Cerebellar cortex (tissue), 1 donor: ENCODE measurements at regions not wholly inside any gene's neighbourhood (a gene's known extent, or its start where the extent isn't known, plus 50 kb on each side); places are given as distances from the start of the nearest gene placed in this dataset.
"Not testable (repeated sequence)": the region's sequence is repeated elsewhere in the genome, so short reads cannot be mapped to it uniquely, and the experiment has no call there.

Experiments
- DNase-seq: peaks from one replicate; pipeline ENCODE4 v3.0.0-alpha.2; 2015; ENCODE audit warnings: low spot score

DNA sequence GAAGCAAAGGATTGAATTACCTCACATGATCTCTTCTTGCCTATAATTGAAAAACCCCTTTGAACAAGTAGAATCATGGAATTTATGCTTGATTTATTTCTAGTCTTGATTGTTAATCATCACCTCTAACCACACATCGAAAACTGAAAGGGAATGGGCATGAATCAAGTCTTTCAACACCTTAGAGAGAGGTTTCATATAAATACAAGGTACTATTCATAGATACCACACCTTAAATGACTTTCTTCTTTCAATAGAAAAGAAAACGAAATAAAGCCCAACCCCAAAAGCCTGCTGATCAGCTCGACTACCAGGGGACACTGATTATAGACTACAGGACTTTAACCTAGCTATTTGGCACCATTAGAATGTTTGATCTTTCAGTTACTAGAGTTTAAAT is 128.6 kb upstream of the PTPRZ1 start:
- no peak for DNase-seq

DNA sequence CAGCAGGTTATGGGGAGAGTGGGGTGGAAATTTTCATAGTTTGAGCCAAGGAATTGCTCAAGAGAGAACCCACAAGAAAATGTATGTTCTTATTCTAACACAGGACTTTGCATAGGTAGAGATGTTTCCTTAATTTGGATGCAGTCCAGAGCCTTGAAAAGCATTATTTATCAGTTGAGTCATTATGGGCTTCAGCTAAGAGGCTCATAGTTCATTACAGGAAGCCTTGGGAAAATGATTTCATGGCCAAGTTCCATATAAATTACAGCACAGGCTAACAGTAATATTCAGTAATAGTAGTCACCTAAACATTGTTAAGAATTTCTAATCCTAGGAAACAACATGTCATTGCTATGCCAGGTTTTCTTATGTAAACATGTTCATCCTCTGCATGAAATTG is 131.1 kb upstream of the PTPRZ1 start:
- no peak for DNase-seq

DNA sequence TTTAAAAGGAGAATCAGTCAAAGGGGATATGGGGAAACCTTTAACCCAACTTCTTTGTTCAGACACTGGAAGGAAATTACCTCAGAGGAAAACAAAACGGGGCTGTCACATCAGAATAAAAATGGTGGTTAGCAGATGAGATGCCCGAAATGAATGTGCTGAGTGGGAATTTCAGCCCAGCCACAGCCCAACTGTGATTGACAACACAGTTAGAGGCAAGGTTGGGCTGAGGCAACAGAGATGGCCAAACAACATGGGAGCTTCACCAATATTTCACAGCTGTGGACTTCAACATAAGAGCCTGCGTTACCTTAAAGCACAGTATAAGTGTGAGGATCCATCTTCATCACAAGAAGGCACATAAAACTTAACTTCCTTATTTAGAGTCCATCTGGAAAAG is 133.5 kb upstream of the PTPRZ1 start:
- DNase-seq: no peak

DNA sequence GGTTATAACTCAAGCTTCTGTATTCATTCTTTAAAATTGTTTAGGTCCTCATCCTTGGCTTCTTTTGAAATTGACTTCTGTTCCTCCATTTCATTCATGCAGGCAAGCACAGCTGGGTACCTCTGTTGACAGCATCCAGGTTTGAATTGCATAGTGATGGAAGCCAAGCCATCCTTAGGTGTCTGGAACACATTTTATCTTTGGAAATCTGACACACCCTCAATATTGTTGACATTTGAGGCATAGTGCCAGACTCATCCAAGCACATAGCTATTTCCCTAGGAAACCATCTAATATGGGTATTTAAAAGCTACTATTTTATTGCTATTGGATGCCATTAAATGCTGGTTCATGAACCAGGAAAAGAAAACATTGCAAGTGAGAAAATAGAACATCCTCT is 142.1 kb upstream of the PTPRZ1 start:
- no peak for DNase-seq

DNA sequence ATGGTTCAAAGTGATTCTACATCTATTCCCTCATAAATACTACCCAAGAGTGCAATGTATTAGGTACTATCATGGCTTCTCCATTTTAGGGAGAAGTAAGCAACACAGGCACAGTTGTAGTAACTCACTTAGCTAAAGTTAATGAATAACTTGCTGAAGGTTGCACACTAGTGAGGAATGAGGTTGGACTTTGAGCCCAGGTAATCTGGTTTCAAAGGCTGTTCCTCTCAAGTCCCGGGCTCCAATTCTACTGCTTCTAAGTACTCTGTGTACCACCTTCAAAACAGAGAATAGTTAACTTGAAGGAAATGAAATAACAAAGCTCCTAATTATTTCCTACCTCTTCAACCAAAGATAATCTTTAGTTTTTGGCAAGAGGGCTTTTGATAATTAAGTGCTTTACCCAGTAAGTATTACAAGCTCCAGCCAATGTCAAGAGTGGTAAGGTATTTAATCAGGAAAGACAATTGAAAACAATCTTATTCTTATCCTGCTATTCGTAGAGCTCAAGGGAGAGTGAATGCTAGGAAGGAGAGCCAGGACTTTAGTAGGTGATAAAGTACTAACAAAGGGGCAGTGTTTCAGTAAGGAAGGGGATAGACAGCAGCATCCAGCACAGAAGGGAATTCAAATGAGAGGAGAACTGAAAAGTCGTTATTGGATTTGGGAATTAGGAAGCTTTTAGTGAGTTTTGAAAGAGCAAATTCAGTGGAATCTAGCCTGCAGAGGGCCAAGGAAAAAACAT is 158.2 kb upstream of the PTPRZ1 start:
- no peak for DNase-seq

DNA sequence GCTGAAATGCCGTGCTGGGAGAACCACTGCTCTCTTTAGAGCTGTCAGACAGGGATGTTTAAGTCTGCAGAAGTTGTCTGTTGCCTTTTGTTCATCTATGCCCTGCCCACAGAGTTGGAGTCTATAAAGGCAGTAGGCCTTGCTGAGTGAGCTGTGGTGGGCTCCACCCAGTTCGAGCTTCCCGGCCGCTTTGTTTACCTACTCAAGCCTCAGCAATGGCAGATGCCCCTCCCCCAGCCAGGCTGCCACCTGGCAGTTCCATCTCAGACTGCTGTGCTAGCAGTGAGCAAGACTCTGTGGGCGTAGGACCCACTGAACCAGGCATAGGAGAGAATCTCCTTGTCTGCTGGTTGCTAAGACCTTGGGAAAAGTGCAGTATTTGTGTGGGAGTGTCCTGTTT is 160.0 kb upstream of the PTPRZ1 start:
- not testable (repeated sequence) for DNase-seq

DNA sequence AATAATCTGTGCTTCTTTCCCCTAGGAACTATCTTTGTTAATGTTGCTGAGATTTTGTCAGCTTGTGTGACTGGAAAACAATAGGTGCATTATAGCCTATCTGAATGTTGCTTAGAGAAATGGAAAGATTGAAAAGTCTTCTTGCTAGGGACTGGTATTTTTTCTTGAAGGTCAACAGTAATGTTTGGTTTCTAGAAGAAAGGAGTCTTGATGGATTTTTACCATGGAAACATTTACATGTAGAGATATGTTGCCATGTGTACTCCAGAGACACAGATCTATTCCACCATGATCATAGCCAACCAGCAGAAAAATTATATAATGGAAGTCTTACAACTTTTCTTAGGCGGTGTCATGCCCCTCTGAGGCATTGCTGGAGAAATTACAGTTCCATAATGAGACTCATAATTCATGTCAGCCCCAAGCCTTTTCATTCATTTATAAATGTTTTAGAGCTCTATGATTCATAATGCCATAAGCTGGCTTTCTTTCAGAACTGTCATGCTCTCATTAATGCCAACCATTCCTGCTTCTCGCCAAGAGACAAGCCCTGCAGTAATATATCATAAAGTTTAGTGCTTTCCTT is 175.1 kb upstream of the PTPRZ1 start:
- no peak for DNase-seq

DNA sequence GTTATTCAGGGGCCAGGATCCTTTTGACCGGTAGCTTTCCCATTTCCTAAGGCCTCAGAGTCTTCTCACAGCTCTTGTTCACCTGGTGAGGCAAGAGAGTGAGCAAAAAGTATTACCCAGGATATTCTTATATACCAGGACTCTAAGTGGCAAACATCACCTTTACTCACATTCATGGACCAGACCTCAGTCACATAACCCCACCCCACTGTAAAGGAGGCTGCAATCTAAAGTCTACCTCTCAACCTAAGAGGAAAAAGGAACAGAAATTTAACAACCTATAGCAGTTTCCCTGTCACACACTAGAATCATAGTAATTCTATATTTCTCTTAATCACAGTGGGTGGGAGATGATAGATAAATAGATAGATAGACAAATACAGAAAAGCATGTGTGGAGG is 176.0 kb upstream of the PTPRZ1 start:
- no peak for DNase-seq

DNA sequence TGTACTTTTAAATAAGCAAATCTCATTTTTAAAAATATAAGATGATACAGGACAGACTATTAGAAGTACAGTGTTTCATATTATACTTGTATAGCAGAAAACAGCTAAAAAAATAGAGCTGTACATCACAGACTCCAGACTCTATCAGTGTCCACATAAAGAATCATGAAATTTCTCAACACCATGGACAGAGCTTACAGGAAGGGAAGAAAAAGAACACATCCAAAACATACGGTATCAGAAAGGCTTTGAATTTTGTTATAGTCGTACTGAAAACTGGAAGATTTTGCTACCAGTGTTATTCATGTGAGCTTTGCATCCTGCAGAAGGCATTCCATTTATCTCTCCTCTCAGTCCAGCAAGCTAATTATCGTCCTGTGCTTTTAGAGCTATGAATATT is 183.2 kb upstream of the PTPRZ1 start:
- DNase-seq: no peak

DNA sequence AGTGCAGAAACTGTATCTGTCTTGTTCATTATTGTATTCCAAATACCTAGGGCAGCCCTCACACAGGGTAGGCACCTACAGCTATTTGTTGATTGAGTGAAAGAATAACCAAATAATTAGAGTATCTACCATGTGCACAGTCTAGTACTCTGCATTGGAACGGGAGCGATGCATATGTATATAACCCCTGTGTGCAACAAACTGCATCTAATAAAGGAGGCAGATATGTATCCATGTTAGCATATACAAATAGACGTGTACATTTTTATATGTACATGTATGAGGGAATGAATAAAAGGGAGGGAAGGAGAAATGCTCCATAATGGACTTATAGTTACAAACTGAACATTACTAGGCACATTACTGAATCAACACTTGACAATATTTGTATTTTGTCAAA is 191.3 kb upstream of the PTPRZ1 start:
- no peak for DNase-seq

DNA sequence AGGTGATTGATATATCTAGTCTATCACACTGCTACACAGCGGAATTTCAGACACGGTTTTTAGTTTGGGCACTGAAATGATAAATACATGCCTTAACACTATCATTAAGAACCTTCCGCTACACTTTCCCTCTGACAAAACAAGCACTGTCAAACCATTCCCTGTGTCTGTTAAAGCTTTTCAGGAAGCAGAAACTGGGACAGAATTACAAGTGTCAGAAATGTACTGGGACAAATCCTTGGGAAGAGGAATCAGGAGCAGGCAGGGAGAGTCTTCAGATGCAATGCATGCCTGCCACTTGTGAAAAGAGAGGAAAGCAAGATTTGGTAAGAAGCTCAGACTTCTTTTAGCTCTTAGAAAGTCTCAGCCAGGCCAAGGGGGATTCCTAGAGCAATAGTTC is 196.8 kb upstream of the PTPRZ1 start:
- DNase-seq: no peak

DNA sequence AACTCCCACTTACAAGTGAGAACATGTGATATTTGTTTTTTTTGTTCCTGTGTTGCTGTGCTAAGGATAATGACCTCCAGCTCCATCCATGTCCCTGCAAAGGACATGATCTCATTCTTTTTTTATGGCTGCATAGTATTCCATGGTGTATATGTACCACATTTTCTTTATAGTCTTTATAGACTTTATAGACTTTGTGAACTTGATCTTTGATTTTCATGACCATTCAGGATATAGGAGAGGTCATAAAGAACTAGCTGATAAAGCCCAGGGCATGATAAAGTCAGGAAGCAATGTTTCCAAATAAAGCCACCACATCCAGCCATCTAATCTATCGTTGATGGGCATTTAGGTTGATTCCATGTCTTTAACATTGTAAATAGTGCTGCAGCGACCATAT is 198.5 kb upstream of the PTPRZ1 start:
- not testable (repeated sequence) for DNase-seq

DNA sequence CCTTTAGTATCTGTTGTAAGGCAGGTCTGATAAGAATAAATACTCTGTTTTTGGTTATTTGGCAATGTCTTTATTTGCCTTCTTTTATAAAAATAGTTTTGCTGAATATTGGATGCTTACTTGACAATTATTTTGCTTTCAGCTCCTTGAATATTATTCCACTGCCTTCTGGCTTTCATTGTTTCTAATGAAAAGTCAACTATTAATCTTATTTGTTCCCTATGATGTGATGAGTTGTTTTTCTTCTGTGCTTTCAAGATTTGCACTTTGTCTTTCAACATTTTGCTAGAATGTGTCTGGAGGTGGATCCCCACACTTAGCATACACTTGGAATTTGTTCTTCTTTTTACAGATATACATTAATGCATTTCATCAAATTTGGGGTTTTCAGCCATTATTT is 203.8 kb upstream of the PTPRZ1 start:
- DNase-seq: no peak

DNA sequence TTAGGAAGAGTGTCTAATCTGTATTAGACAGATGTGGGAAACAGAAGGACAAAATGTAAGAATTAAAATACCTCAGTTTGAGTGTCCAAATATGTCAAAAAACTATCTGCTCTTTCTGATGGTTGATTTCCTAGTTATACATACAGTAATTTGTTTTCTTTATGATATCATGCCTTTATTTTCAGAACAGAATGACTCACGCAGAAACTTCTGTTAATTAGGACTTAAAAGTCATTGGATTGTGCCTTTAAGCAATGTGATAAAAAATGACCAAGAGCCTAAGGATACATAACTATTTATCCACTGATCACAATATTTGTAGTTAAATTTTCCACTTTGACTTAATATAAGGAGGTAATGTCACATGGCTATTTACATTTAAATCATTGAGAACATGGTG is 206.7 kb upstream of the PTPRZ1 start:
- no peak for DNase-seq

DNA sequence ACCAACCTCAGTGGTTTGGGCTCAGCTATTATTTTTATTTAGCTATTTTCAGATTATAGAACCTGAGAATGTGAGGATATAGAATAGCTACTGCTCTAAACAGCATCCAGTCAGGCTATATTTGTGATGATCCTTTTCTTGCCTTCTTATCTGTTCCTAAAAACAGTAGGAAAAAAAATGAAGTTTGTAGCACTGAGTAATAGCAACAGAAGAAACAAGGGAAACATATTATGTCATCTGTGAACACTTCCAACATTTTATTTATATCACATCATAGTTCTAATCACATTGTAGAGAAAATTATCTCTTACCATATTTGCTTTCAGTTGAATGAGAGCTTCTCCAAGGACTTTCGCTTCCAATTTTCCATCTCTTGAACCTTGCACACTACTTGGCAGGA is 229.6 kb upstream of the PTPRZ1 start:
- no peak for DNase-seq

DNA sequence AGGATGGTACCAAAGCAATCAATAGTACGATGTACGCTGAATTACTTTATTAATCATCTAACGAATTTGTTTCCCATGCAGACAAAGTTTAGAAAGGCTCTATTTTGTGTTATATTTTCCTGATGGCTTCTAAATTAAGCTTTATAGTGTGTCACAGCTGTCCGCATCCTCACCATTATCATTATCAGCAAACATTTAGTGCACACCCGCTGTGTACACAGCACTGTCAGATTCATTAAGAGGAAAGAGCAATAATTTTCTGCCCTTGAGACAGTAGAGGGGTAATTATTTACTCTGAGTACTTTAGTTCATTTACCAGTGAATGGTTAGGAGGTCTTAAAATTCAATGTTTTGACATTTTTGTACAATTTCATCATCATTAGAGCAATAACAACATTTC is 233.3 kb upstream of the PTPRZ1 start:
- DNase-seq: no peak

DNA sequence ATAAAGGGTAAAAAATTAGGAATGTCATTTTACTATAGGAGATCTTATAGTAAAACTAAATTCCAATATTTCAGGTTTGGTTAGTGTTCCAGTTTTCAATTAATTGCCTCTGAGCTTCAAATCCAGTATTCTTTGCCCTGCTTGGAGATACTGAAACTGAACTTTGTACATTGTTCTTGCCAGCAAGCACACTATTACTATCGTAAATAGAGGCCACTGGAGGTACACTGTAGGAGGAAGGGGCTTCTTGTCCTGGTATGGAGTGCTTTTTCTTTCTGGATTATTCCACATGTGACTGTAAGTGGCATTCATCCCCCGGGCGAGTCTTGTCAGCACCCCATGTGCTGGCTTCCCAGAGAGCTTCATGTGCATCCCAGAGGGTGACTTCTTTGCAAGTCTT is 234.7 kb upstream of the PTPRZ1 start:
- DNase-seq: no peak

DNA sequence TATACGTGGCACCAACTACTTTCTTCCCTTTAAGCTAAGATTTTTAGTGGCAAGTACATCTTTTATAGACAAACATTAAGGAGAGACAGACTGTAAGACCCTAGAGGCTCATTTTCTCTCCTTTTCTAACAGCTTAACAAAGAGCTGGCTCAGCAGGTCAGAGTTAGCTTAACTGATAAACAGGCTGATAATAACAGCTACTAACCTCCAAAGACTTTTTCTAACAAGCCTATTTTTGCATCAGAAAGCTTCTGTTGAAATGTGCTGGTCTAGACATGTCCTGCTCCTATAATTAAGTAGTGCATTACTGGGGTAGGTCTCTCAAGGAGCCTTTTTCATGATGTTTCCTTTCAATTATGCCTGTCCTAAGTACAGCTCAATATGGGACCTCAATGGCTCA is 238.2 kb upstream of the FAM3C start:
- no peak for DNase-seq

DNA sequence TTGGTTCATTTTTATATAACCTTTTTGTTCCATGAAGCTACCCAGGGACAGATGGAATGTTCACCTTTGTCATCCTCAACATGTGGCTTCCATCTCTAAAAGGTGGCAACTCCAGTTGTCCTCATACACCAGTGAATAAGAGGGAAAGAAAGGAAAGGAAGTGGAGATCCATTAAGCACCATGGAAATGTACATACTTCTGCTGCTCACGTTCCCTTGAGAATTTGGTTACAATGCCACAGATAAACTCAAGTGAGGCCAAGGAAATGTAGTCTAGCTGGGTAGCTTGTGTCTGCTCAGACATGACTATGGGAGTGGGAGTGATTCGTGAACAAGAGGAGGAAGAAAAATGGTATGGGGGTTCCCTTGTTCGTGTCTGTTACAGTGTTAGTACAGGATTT is 237.1 kb upstream of the FAM3C start:
- no peak for DNase-seq

DNA sequence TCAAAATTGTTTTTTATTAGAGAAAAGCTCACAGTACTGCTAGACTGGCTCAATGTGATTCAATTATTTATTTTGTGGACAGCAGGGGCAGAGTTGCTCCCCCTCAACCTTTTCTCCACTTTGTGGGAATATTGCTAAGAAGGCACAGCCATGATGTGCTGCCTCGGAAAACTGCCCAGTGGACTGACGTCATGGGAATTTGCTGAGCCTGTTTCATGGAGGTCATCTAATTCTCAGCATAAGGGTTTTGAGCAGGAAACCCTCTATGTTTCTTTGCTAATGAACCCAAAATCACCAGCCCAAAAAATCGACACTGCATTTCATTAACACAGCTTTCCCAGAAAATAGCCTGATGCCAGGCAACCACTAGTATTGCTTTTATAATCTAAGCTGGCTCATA is 228.8 kb upstream of the FAM3C start:
- peak; percentile 7 for DNase-seq

DNA sequence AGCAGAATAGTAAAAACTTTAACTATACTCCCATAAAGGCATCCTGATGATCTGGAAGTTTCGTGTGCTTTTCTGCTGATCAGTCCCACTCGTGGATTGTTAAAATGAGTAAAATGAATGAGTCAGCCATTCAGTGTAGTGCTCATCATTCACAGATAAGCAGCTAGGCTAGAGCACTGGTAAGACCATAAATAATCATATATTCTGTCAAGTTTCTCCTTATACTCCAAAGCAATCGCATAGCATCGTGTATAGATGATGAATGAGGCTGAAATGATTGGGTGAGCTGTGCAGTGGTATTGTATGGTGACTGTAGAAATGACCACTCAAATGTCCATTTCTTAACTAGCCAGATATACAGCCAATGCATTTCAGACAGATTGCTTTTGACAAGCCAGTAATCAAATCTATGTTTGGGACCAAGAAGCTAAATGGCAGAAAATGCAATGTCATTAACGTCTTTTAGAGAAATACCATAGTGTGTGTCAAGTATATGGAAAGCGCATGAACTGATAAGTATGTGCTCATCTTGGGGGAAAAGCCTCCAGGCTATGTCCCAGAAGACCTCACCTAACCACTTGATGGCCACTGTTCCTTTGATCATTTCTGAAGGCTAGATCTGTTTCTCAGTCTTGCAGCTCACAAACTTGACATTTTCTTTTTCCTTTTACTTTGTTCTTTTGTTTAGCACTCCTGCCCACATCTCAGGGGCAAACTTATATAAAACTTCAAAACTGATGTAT is 227.2 kb upstream of the FAM3C start:
- DNase-seq: no peak

DNA sequence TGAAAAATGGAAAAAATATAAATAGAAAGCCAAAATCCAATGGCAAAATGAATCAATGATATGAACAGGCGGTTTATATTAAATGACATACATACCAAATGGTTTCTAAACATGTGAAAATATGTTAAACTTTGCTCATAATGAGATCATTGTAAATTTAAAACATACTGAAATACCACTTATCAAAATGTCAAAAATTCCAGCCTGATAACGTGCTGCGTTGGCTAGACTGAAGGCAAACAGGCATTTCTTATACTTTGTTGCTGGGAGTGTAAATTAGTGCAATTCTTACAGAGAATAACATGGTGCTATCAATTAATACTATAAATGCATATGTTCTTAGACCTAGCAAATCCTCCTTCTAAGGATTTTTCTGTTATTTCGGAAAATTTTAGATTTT is 225.8 kb upstream of the FAM3C start:
- DNase-seq: no peak

DNA sequence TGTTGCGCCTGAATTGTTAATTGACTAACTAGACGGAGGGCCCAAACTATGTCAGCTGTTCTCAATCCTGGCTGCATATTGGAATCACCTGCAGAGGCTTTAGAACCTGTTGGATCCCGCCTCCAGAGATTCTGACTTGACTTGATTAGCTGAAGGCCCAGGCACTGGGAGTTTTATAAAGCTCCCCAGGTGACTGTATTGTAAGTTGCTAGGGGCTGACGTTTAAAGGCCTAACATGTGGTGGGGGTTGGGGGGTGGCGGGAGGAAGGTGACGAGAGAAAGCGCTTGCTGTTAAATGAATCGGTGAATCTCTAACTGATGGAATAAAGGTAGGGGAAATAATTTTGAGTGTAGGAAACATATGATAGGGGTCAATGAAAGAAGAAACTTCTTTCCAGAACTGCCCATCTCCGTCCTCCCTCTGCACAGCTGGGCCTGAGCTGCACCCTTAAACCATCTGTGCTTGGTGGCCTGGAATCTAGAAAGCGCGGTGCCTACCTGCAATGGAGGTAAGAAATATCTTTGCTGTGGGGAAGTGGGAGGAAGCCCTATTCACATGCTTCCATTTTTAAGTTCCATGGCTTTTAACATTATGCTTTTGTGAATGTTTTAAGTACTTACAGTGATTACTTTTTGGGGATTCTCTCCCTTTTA is 225.0 kb upstream of the FAM3C start:
- no peak for DNase-seq
